ENCODE measurements at regions not wholly inside any gene's neighbourhood (a gene's known extent, or its start where the extent isn't known, plus 50 kb on each side); places are given as distances from the start of the nearest gene placed in this dataset.
"Not testable (repeated sequence)": the region's sequence is repeated elsewhere in the genome, so short reads cannot be mapped to it uniquely, and the experiment has no call there.

DNA sequence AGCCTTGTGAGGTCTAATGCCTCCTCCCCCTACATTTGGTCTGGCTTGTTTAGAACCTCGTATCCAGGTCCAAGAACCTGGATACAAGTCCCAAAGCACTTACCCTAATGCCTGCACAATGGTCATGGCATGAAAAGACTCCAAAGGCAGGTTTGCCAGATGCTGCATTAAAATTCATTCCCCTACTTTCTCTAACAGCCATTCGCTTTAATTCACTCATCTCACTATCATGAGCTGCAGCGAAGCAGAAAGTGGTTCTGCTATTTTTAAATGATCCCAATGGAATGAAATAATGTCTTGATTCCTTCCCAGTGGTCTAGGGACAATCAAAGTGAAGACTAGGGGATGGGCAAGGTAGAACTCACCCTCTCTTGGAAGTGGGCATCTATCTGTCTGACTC lies 72.5 kb upstream of the MAX start:
- no peak overlapping the region for H3K4me3 ChIP-seq (ENCODE audit: low read length)

DNA sequence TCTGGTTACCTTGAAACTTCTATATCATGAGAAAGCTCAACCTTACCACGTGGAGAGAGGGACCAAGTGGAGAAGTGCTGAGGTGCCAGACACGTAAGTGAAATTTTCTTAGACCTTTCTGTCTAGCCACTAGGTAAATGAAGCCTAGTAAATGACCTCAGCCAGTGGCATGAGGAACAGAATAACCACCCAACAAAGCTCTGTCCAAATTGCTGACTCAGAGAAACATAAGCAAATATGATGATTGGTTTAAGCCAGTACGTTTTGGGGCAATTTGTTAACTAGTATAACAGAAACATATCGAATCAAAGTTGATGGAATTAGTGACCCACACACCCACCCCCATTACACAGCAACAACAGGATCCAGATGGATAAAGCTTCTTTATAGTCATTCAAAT lies 75.2 kb upstream of the MAX start:
- no peak overlapping the region for H3K4me3 ChIP-seq (ENCODE audit: low read length)
- TF ChIP-seq, protein P1, sequence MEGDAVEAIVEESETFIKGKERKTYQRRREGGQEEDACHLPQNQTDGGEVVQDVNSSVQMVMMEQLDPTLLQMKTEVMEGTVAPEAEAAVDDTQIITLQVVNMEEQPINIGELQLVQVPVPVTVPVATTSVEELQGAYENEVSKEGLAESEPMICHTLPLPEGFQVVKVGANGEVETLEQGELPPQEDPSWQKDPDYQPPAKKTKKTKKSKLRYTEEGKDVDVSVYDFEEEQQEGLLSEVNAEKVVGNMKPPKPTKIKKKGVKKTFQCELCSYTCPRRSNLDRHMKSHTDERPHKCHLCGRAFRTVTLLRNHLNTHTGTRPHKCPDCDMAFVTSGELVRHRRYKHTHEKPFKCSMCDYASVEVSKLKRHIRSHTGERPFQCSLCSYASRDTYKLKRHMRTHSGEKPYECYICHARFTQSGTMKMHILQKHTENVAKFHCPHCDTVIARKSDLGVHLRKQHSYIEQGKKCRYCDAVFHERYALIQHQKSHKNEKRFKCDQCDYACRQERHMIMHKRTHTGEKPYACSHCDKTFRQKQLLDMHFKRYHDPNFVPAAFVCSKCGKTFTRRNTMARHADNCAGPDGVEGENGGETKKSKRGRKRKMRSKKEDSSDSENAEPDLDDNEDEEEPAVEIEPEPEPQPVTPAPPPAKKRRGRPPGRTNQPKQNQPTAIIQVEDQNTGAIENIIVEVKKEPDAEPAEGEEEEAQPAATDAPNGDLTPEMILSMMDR (conservative IDR thresholded peaks at IDR 0.05; ENCODE audit: low read length) = no peak
- no peak for DNase-seq (ENCODE audit: low read depth)

More for the DNA sequence above, 72.5 kb upstream of the MAX start:
- TF ChIP-seq, protein P1 (conservative IDR thresholded peaks at IDR 0.05; ENCODE audit: low read length) = no peak
- no peak for DNase-seq (ENCODE audit: low read depth)

DNA sequence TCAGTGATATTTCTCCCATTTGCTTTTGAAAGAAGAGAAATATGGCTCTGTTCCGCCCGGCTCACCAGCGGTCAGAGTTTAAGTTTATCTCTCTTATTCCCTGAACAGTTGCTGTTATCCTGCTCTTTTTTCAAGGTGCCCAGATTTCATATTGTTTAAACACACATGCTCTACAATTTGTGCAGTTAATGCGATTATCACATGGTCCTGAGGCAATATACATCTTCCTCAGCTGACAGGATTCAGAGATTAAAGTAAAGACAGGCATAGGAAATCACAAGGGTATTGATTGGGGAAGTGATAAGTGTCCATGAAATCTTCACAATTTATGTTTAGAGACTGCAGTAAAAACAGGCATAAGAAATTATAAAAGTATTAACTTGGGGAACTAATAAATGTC lies 76.9 kb upstream of the MAX start:
- not testable (repeated sequence) for DNase-seq (ENCODE audit: low read depth)

DNA sequence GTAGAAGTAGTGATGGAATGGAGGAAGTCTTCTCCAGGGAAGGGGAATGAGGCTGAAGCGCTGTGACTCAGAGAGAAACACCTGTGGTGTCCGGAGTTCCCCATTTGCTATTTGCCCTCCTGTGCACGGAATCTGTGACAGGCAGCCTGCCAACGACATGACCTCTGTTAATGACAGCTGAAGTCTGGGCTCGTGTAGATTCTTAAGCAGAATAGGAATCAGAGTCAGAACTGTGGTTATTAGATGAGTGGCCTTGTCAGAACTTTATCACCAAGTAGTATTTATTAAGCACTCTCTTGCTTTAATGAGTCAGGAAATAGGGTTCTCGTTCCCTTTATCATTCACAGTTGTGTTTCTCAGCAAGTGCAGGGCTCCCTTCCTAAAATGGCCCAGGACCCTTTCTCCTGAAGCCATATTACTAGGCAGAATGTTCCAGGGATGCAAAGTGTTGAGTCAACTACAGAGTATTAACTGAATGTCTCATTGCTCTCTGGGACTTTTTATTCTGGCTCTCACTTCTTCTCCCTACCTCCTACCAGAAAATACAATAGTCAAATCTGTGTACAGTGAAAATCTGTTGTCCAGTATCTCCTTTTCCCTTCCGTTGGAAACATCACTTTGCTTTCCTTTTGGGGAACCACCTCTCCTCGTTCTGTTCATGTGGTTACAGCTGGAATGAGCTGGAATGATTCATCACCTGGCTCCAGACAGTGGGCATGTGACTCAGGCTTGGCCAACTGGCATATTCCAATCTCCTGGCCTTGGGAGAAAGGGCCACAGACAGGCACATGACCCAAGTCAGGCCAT lies 77.8 kb upstream of the MAX start:
- no peak overlapping the region for H3K4me3 ChIP-seq (ENCODE audit: low read length)
- peak; percentile 86 for DNase-seq (ENCODE audit: low read depth)
- TF ChIP-seq, protein P1 (conservative IDR thresholded peaks at IDR 0.05; ENCODE audit: low read length) = no peak

More for the DNA sequence above, 76.9 kb upstream of the MAX start:
- H3K4me3 ChIP-seq (ENCODE audit: low read length) = not testable (repeated sequence)

DNA sequence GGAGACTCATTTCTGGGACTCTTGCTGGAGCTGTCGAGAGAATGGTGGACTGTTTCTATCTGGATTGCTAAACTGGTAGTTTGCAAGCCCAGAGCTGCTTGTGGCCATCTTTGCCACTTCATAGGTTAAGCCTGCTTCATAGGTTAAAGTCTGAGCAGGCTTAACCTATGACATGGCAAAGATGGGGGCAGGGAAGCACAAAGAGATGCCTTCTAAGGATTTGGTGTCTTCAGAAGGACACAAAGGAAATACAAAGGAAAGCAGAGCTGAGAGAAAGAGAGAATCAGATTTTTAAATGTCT lies 78.4 kb upstream of the MAX start:
- no peak overlapping the region for H3K4me3 ChIP-seq (ENCODE audit: low read length)
- TF ChIP-seq, protein P1 (conservative IDR thresholded peaks at IDR 0.05; ENCODE audit: low read length) = no peak
- no peak for DNase-seq (ENCODE audit: low read depth)

DNA sequence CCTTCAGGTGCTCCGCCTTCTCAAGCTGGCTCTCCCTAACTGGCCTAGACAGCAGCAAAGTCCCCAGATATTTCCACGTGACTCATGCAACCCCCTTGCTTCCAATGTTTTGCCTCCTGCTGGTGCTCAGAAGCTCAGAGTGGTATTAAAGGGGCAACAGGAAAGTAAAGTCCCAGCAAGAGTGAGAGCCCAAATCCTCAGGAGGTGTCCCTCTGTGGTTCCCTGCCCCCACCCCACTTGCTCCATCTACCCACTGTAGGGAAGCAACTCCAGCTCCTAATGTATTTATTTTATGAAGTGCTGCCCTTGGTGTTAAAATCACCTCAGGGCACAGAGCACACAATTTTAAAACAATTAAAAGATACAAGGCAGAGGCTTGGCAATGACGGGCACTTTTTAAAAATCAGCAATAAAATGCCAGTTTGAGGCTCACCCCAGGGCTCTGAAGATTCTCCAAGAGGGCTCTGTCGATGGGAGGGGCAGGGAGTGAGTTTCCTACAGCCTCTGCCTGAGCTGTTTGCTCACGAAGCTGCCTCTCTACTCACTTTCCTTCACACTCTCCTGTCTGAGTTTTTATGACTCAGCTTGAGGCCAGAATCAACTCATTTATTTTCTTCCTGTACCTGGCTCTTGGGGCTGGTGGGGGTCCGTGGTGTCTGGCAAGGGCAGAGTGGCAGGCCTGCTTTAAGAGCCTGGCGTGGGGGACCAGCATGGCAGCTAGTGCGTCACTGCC lies 81.9 kb upstream of the MAX start:
- TF ChIP-seq, protein P1 (conservative IDR thresholded peaks at IDR 0.05; ENCODE audit: low read length) = no peak
- no peak for DNase-seq (ENCODE audit: low read depth)

DNA sequence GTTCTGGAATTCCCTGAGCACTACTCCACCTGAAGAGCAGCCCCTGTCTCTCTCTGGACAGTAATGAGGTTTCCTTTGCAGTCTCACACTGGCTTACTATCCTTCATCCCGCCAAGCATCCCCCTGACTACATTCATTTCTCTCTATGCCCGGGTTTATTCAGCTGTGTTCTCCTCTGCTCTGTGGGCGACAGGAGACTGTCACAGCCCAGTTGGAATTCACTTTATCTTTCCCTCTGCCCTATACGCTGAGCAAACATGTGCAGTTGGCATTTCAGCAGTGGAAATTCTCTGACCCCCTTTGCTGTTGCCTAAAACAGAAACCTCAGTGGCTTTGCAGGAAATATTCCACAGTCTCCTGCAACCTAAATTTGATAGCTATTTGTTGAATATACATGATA lies 83.5 kb upstream of the MAX start:
- TF ChIP-seq, protein P1 (conservative IDR thresholded peaks at IDR 0.05; ENCODE audit: low read length) = no peak

More for the DNA sequence above, 81.9 kb upstream of the MAX start:
- no peak overlapping the region for H3K4me3 ChIP-seq (ENCODE audit: low read length)

More for the DNA sequence above, 83.5 kb upstream of the MAX start:
- no peak for DNase-seq (ENCODE audit: low read depth)
- no peak overlapping the region for H3K4me3 ChIP-seq (ENCODE audit: low read length)
